Prostate gland (tissue), 2 donors: ENCODE measurements at regions not wholly inside any gene's neighbourhood (a gene's known extent, or its start where the extent isn't known, plus 50 kb on each side); places are given as distances from the start of the nearest gene placed in this dataset.

Source experiments
- POLR2A ChIP-seq: fragments of 450-650 bp; IDR thresholded peaks from one replicate; pipeline ENCODE4 v1.6.1; 2016; ENCODE audit warnings: antibody characterized with exemption, mild to moderate bottlenecking
- TF ChIP-seq, protein P1 (sequence below), 4 experiments: fragments of 200-600 bp in 2 of 4; fragments of 450-650 bp in 2 of 4; sonication (generic) in 2 of 4; IDR thresholded peaks; 1 replicate in 3 of 4; 2 replicates in 1 of 4; pipeline ENCODE4 v1.5.1; 2016 to 2019; ENCODE audit warnings: antibody characterized with exemption in 4 of 4, mild to moderate bottlenecking in 2 of 4, moderate library complexity in 2 of 4

- TF ChIP-seq, protein P1, sequence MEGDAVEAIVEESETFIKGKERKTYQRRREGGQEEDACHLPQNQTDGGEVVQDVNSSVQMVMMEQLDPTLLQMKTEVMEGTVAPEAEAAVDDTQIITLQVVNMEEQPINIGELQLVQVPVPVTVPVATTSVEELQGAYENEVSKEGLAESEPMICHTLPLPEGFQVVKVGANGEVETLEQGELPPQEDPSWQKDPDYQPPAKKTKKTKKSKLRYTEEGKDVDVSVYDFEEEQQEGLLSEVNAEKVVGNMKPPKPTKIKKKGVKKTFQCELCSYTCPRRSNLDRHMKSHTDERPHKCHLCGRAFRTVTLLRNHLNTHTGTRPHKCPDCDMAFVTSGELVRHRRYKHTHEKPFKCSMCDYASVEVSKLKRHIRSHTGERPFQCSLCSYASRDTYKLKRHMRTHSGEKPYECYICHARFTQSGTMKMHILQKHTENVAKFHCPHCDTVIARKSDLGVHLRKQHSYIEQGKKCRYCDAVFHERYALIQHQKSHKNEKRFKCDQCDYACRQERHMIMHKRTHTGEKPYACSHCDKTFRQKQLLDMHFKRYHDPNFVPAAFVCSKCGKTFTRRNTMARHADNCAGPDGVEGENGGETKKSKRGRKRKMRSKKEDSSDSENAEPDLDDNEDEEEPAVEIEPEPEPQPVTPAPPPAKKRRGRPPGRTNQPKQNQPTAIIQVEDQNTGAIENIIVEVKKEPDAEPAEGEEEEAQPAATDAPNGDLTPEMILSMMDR (IDR thresholded peaks at IDR 0.05) = no peak
- no peak for TF ChIP-seq POLR2A
Measured at GRCh38 chr16:51592001-51592501, 441.0 kb upstream of the SALL1 start.
